Breast epithelium (tissue), 4 donors: ENCODE measurements at regions not wholly inside any gene's neighbourhood (a gene's known extent, or its start where the extent isn't known, plus 50 kb on each side); places are given as distances from the start of the nearest gene placed in this dataset.

Experiments
- DNase-seq, 2 donors: peaks; one replicate each; pipeline ENCODE4 v3.0.0-alpha.2; 2019; ENCODE audit warnings: low spot score in 2 of 2
- H3K27ac ChIP-seq, 2 donors: fragments of 200-600 bp; sonication (generic) in 1 of 2; one replicate each; pipeline ENCODE4 v1.5.1; 2016 to 2019; ENCODE audit warnings: mild to moderate bottlenecking in 1 of 2
- H3K27me3 ChIP-seq, 2 donors: fragments of 200-600 bp; sonication (generic) in 1 of 2; one replicate each; pipeline versions ENCODE4 v1.5.1 to v1.6.0; 2017 to 2019; ENCODE audit warnings: control low read depth in 1 of 2, mild to moderate bottlenecking in 1 of 2
- H3K36me3 ChIP-seq: fragments of 200-600 bp; one replicate; pipeline ENCODE4 v1.5.1; 2019
- H3K4me1 ChIP-seq, 2 donors: fragments of 200-600 bp; sonication (generic); one replicate each; pipeline ENCODE4 v1.5.1; 2016 to 2019; ENCODE audit warnings: control low read depth in 1 of 2
- H3K4me3 ChIP-seq, 3 donors: fragments of 200-600 bp; sonication (generic); 1 replicate in 2 of 3; 2 replicates in 1 of 3; pipeline ENCODE4 v1.5.1; 2016 to 2019; ENCODE audit warnings: mild to moderate bottlenecking in 3 of 3, moderate library complexity in 2 of 3
- H3K9me3 ChIP-seq, 2 donors: fragments of 200-600 bp; sonication (generic) in 1 of 2; one replicate each; pipeline ENCODE4 v1.5.1; 2016 to 2019; ENCODE audit warnings: control low read depth in 1 of 2
- POLR2A ChIP-seq: fragments of 450-650 bp; IDR thresholded peaks from one replicate; pipeline ENCODE4 v1.6.1; 2016; ENCODE audit warnings: antibody characterized with exemption, mild to moderate bottlenecking, moderate library complexity
- POLR2AphosphoS5 ChIP-seq, 3 donors: sonication (generic); formaldehyde crosslinking; IDR thresholded peaks; one replicate each; pipeline ENCODE4 v1.6.1; 2017; ENCODE audit warnings: antibody characterized with exemption in 3 of 3
- intact Hi-C: fragments of 100-400 bp; cut with DNase I; formaldehyde crosslinking; loops from one replicate; pipeline ENCODE4 v1.15.1; 2023; ENCODE audit warnings: low total_unique reads
- TF ChIP-seq, protein P1 (sequence below), 3 donors: fragments of 450-650 bp; IDR thresholded peaks; one replicate each; pipeline ENCODE4 v1.5.1; 2016 to 2017; ENCODE audit warnings: antibody characterized with exemption in 3 of 3, mild to moderate bottlenecking in 3 of 3, moderate library complexity in 3 of 3

DNA sequence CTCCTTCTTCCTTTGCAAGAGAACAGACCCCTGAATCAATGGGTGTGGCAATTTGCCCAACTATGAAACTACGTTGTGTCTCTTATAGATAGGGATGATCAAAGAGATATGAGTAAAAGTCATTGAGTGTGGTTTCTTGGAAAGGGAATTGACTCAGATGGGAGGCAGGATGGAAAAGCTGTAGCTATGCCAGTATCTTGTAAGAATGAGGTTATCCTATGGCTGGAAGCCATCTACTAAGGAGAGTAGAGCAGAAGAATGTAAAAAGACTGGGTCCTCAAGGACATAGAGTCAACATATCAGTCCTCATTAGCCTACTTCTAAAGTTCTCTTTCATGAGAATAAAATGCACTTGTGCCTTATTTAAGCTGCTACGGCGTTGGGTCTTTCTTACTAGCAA, 78.9 kb upstream of the POU2AF2 start:
- Histone ChIP-seq H3K27me3 (no peaks in the 10 kb centered on the region), H3K27ac (no peak overlapping the region), H3K9me3 (peaks cover 0 to 3% of the 10 kb centered on the region in 2 donors), H3K4me1 (no peaks in the 10 kb centered on the region), H3K4me3 (no peak overlapping the region), H3K36me3 (no peaks in the 10 kb centered on the region)
- DNase-seq, result no peak
- intact Hi-C loops, result no loop called here
- TF ChIP-seq POLR2AphosphoS5 (IDR thresholded peaks at IDR 0.05), result no peak
- TF ChIP-seq, protein P1, sequence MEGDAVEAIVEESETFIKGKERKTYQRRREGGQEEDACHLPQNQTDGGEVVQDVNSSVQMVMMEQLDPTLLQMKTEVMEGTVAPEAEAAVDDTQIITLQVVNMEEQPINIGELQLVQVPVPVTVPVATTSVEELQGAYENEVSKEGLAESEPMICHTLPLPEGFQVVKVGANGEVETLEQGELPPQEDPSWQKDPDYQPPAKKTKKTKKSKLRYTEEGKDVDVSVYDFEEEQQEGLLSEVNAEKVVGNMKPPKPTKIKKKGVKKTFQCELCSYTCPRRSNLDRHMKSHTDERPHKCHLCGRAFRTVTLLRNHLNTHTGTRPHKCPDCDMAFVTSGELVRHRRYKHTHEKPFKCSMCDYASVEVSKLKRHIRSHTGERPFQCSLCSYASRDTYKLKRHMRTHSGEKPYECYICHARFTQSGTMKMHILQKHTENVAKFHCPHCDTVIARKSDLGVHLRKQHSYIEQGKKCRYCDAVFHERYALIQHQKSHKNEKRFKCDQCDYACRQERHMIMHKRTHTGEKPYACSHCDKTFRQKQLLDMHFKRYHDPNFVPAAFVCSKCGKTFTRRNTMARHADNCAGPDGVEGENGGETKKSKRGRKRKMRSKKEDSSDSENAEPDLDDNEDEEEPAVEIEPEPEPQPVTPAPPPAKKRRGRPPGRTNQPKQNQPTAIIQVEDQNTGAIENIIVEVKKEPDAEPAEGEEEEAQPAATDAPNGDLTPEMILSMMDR (IDR thresholded peaks at IDR 0.05), result no peak
- TF ChIP-seq POLR2A, result no peak

DNA sequence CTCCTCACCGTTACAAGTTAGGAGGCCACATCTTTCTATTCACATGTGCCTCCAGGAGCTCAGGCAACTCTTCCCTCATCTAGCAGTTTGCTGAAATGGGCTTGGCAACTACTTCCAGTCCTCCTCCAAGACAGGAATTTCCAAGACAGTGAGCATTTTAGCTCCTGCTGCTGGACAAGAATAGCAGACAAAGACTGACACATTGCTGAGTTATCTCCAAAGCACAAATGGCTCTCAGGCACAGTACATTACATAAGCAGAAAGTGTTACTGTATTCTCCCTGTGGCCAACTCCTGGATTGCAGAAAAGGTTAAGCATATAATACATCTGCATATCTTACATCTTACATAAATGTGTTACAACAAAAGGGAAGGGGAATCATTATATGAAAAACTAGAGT, 83.2 kb upstream of the POU2AF2 start:
- Histone ChIP-seq H3K4me3 (no peak overlapping the region), H3K27ac (no peak overlapping the region), H3K27me3 (no peaks in the 10 kb centered on the region), H3K36me3 (no peaks in the 10 kb centered on the region), H3K4me1 (no peaks in the 10 kb centered on the region), H3K9me3 (no peaks in the 10 kb centered on the region)
- TF ChIP-seq, protein P1 (IDR thresholded peaks at IDR 0.05), result no peak
- TF ChIP-seq POLR2A, result no peak
- TF ChIP-seq POLR2AphosphoS5 (IDR thresholded peaks at IDR 0.05), result no peak
- DNase-seq, result no peak
- intact Hi-C loops, result no loop called here

DNA sequence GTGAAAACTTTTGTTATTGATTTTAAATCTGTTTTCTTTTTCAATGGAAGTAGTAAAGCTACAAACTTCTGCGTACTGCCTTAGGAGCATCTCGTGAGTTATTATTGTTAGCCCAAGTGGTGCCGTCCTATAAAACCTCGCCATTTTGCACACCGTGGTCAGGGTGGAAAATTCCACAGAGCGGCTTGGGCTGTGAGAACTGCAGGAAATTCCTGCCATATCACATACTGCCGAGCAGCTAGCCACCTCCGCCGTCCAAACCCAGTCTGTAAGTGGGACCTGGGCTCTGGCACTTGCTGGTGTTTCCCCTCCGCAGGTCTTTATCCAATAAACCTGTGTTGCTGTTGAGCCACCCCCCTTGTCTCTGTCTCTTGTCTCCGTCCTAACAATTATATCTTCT, 88.0 kb upstream of the POU2AF2 start:
- H3K4me3 ChIP-seq, result no peak overlapping the region
- TF ChIP-seq POLR2A, result no peak
- H3K27ac ChIP-seq, result no peak overlapping the region
- no peaks in the 10 kb centered on the region for H3K4me1 ChIP-seq
- intact Hi-C loops, result no loop called here
- no peaks in the 10 kb centered on the region for H3K9me3 ChIP-seq
- H3K27me3 ChIP-seq, result no peaks in the 10 kb centered on the region
- no peak for DNase-seq
- no peaks in the 10 kb centered on the region for H3K36me3 ChIP-seq

DNA sequence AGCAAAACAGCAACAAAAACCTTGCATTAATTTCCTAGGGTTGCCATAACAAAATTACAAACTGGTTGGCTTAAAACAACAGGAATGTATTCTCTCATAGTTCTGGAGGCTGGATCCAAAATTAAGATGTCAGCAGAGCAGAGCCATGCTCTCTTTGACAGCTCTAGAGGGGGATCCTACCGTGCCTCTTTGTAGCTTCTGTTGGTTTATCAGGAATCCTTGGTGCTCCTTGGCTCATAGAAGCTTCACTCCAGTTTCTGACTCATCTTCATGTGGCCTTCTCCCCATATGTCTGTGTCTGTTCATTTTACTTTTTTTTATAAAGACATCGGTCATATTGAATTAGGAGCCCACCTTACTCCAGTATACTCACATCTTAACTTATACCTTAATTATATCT, 90.5 kb upstream of the POU2AF2 start:
- intact Hi-C loops, result no loop called here
- TF ChIP-seq POLR2A (no peak), POLR2AphosphoS5 (IDR thresholded peaks at IDR 0.05) (no peak)
- TF ChIP-seq, protein P1 (IDR thresholded peaks at IDR 0.05), result no peak
- no peaks in the 10 kb centered on the region for H3K27me3 ChIP-seq

DNA sequence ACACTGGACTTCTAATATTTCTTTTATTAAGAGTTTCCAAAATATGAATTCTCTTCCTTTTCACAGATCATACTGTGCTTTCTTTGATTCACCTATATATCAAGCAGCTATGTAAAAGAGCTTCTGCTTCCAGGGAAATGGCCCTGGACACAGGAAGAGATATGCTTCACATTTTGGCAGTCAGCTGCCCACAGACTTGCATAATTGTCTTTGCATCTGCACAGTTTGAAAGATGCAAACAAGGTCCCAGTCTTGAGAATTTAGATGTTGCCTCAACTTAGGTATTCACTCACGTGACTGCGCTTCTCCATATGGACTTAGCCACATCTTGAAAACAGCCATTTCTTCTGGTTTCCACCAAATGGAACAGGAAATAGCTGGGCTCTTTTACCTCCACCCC, 92.3 kb upstream of the POU2AF2 start:
- H3K36me3 ChIP-seq, result no peaks in the 10 kb centered on the region
- TF ChIP-seq POLR2AphosphoS5 (IDR thresholded peaks at IDR 0.05) (no peak), POLR2A (no peak)
- TF ChIP-seq, protein P1 (IDR thresholded peaks at IDR 0.05), result no peak
- H3K4me3 ChIP-seq, result no peak overlapping the region
- no peaks in the 10 kb centered on the region for H3K27me3 ChIP-seq
- no peaks in the 10 kb centered on the region for H3K4me1 ChIP-seq
- no peaks in the 10 kb centered on the region for H3K9me3 ChIP-seq
- DNase-seq, result no peak
- no peak overlapping the region for H3K27ac ChIP-seq
- intact Hi-C loops, result no loop called here

More for the DNA sequence above, 90.5 kb upstream of the POU2AF2 start:
- Histone ChIP-seq H3K4me3 (no peak overlapping the region), H3K9me3 (no peaks in the 10 kb centered on the region), H3K36me3 (no peaks in the 10 kb centered on the region), H3K27ac (no peak overlapping the region), H3K4me1 (no peaks in the 10 kb centered on the region)
- DNase-seq, result no peak

DNA sequence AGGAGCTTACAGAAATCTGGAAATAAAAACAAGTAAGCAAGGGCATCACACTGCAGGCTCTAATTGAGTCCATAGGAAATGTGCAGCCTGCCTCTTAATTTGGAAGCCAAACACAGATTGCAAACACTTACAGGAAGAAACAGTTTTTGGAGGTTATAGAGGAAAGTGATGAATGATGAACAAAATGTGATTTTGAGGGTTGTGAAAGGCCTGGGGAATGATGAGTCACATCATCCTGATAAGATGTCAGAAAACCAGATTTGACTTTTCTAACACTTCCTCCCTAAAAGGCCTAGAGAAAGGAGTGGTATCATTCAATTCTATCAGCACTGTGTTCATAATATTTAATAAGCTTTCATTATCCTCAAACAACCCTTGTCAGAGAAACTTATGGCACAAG, 96.6 kb upstream of the POU2AF2 start:
- Histone ChIP-seq H3K4me1 (no peaks in the 10 kb centered on the region), H3K27me3 (no peaks in the 10 kb centered on the region), H3K36me3 (no peaks in the 10 kb centered on the region), H3K9me3 (no peaks in the 10 kb centered on the region), H3K4me3 (no peak overlapping the region), H3K27ac (no peak overlapping the region)
- no peak for TF ChIP-seq POLR2AphosphoS5 (IDR thresholded peaks at IDR 0.05)
- TF ChIP-seq, protein P1 (IDR thresholded peaks at IDR 0.05), result no peak
- TF ChIP-seq POLR2A, result no peak
- DNase-seq, result no peak
- intact Hi-C loops, result no loop called here
